ENCODE measurements at regions not wholly inside any gene's neighbourhood (a gene's known extent, or its start where the extent isn't known, plus 50 kb on each side); places are given as distances from the start of the nearest gene placed in this dataset.

- ChIA-PET CTCF (interaction anchor here (1.2 to 2.8 kb wide), 2 partner anchors 19 to 66 kb away, joined by 4 to 11 read pairs; no protein-coding TSS in a partner anchor), POLR2A (no interaction called here)
- no peaks in the 10 kb centered on the region for H3K36me3 ChIP-seq (ENCODE audit: control insufficient read depth in 2 of 2, extremely low read depth in 1 of 2, insufficient read depth in 2 of 2, low read length in 2 of 2)
- DNase-seq (ENCODE audit: low read depth, low spot score) (no peak), FAIRE-seq (no peak)
- no TSS peak for BruUV-seq (replicated peaks)
- H3K4me3 ChIP-seq (replicated peaks in 1 of 3; ENCODE audit: insufficient read depth in 1 of 3, low read depth in 1 of 3, low read length in 3 of 3): no peak overlapping the region
- no peaks in the 10 kb centered on the region for H3K4me1 ChIP-seq (ENCODE audit: control insufficient read depth, extremely low read depth, insufficient read depth, low read length)
- TF ChIP-seq CTCF (IDR thresholded peaks at IDR 0.05; ENCODE audit: extremely low read depth in 1 of 2, insufficient read depth in 1 of 2, low read depth in 1 of 2, low read length in 2 of 2) (no peak), POLR2A (IDR thresholded peaks at IDR 0.05; ENCODE audit: low read depth, low read length) (no peak), EZH2 (IDR thresholded peaks at IDR 0.05; ENCODE audit: borderline replicate concordance, low read depth, low read length, severe bottlenecking) (no peak), MAX (IDR thresholded peaks at IDR 0.05; ENCODE audit: insufficient read depth, insufficient read length) (no peak), POLR2AphosphoS5 (IDR thresholded peaks at IDR 0.05; ENCODE audit: insufficient read depth, low read depth, low read length) (no peak), JUN (IDR thresholded peaks at IDR 0.05; ENCODE audit: borderline replicate concordance, insufficient read depth, insufficient read length, low read depth) (no peak), GATA2 (IDR thresholded peaks at IDR 0.05; ENCODE audit: insufficient read depth, insufficient read length, low read depth, low read length) (no peak), MYC (IDR thresholded peaks at IDR 0.05; ENCODE audit: low read depth, low read length) (no peak), FOS (IDR thresholded peaks at IDR 0.05; ENCODE audit: borderline replicate concordance, insufficient read depth, low read length) (no peak)
- H3K27ac ChIP-seq (ENCODE audit: insufficient read depth, low read depth, low read length): no peak overlapping the region
- no peaks in the 10 kb centered on the region for H3K9me3 ChIP-seq (replicated peaks; ENCODE audit: control insufficient read depth, insufficient read depth, low read length)
- no peaks in the 10 kb centered on the region for H3K9me1 ChIP-seq (replicated peaks; ENCODE audit: control insufficient read depth, extremely low read depth, insufficient read depth, low read length)
- no peaks in the 10 kb centered on the region for H3K79me2 ChIP-seq (ENCODE audit: control insufficient read depth, insufficient read depth, low read length)
- H2AFZ ChIP-seq (ENCODE audit: low read depth, low read length): no peak overlapping the region
- H4K20me1 ChIP-seq (replicated peaks; ENCODE audit: control insufficient read depth, extremely low read depth, insufficient read depth, low read length): no peaks in the 10 kb centered on the region
- intact Hi-C loops (cut with micrococcal nuclease): no loop called here
- H3K27me3 ChIP-seq (ENCODE audit: control insufficient read depth in 2 of 2, insufficient read depth in 2 of 2, low read length in 2 of 2): peaks cover 45 to 51% of the 10 kb centered on the region in 2 experiments
- no peak overlapping the region for H3K4me2 ChIP-seq (ENCODE audit: insufficient read depth, low read length)
- dilution Hi-C loops (cut with MboI; ENCODE audit: extremely low pct_ligation_motif_present, low sequenced_read_pairs): no loop called here
- H3K9ac ChIP-seq (replicated peaks; ENCODE audit: extremely low read depth, insufficient read depth, low read length): no peak overlapping the region
Measured at GRCh38 chr9:33690143-33690933, 105.0 kb upstream of the PRSS3 start.

Data from endothelial cell of umbilical vein (primary cell).